ENCODE measurements at regions not wholly inside any gene's neighbourhood (a gene's known extent, or its start where the extent isn't known, plus 50 kb on each side); places are given as distances from the start of the nearest gene placed in this dataset.
A peak's percentile ranks its signal among the peaks of the same experiment; 100 is the strongest.

DNA sequence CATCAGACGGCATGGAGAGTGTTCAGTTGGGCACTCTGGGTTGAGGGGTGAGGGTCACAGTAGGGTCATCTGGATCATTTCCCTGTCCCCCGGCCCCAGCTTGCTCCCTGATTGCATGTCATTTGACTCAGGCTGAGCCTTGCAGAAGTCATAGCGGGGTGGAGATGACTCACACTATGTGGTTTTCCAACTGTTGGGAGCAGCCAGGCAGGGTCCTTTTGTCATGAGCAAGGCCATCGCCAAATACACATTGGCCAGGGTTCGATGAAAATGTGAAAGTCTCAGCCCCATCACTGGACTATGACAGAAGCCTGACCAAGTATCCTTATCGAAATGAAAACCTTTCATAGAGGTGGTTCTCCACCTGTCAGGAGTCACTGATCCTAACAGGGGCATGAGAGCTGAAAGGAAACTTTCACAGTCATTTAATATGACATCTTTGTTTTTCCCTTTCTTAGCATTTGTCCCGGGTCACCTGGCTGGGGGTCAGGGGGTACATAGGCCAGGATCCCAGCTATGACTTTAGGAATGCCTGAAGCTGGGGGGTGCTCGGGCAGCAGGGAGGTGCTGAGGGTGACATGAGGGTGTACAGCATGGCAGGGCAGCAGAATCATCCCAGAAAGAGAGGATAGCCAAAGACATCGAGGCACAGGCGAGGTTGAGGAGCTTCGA, 70.2 kb upstream of the CD93 start (continued):
- TF ChIP-seq, protein P1, sequence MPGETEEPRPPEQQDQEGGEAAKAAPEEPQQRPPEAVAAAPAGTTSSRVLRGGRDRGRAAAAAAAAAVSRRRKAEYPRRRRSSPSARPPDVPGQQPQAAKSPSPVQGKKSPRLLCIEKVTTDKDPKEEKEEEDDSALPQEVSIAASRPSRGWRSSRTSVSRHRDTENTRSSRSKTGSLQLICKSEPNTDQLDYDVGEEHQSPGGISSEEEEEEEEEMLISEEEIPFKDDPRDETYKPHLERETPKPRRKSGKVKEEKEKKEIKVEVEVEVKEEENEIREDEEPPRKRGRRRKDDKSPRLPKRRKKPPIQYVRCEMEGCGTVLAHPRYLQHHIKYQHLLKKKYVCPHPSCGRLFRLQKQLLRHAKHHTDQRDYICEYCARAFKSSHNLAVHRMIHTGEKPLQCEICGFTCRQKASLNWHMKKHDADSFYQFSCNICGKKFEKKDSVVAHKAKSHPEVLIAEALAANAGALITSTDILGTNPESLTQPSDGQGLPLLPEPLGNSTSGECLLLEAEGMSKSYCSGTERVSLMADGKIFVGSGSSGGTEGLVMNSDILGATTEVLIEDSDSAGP (CRISPR knock-in tag; IDR thresholded peaks at IDR 0.05), result no peak
- TF ChIP-seq NCOA4 (IDR thresholded peaks at IDR 0.05; ENCODE audit: partially characterized antibody) (no peak), CREB5 (CRISPR knock-in tag; IDR thresholded peaks at IDR 0.05) (peak; percentile 70; the same call in 1 of the 2 replicates), SP1 (CRISPR knock-in tag; IDR thresholded peaks at IDR 0.05) (no peak), TRIM28 (IDR thresholded peaks at IDR 0.05) (no peak), NFRKB (IDR thresholded peaks at IDR 0.05; ENCODE audit: low read depth) (no peak; the same call in 1 of the 2 replicates), ERF (CRISPR knock-in tag; IDR thresholded peaks at IDR 0.05) (peak; percentile 76; the same call in 1 of the 2 replicates)

GRCh38 chr20:23155141-23155590, 69.0 kb upstream of the CD93 start:
- POLR2A ChIA-PET, result interaction anchor here (0.6 to 2.7 kb wide), 4 partner anchors 9 to 24 kb away, joined by 4 to 16 read pairs (median 6); no protein-coding TSS in a partner anchor
- no peaks in the 10 kb centered on the region for H4K20me1 ChIP-seq (replicated peaks; ENCODE audit: control insufficient read depth, insufficient read depth, low read length)
- H3K4me1 ChIP-seq (replicated peaks in 1 of 2; ENCODE audit: control insufficient read depth in 2 of 2, insufficient read depth in 2 of 2, low read length in 2 of 2), result peaks cover 58 to 89% of the 10 kb centered on the region in 2 experiments
- peak overlapping the region; percentile 35 for H3K4me2 ChIP-seq (ENCODE audit: insufficient read depth, low read length)
- 19% methylated on average over 7 of the region's 7 CpGs for WGBS (ENCODE audit: insufficient coverage, low coverage, missing lambda C conversion rate)
- DNase-seq (ENCODE audit: extremely low read depth in 1 of 4, low spot score in 3 of 4), result peak in 2 of 4 experiments; percentile 64 to 67
- BruUV-seq (replicated peaks), result no TSS peak
- in situ Hi-C loops (cut with MboI) (no loop called here), intact Hi-C loops (cut with micrococcal nuclease) (loop anchor here (5.0 kb wide), 1 partner anchor 103 kb away; no protein-coding TSS in a partner anchor)
- CTCF ChIA-PET (ENCODE audit: low intra/inter-chr PET ratio), result no interaction called here
- no peaks in the 10 kb centered on the region; the same call in 2 of the 3 replicates for H3K79me2 ChIP-seq (ENCODE audit: control insufficient read depth, insufficient read depth, low read length)
- no peaks in the 10 kb centered on the region for H3K9me1 ChIP-seq (ENCODE audit: control insufficient read depth, insufficient read depth, low read length)
- no peaks in the 10 kb centered on the region; the same call in 2 of the 3 replicates for H3K36me3 ChIP-seq (ENCODE audit: control insufficient read depth, insufficient read depth, low read length)
- peak overlapping the region in 1 of 2 experiments; percentile 38; a peak in 1 of 4 replicates for H3K9ac ChIP-seq (ENCODE audit: insufficient read depth in 1 of 2, low read depth in 2 of 2, low read length in 2 of 2)
- peak overlapping the region; percentile 81 for H3K27ac ChIP-seq (ENCODE audit: extremely low read depth, low read depth, low read length)
- ATAC-seq, result peak; percentile 20
- no peak overlapping the region for H3K4me3 ChIP-seq
- 0 out of 2 replicates have a peak overlapping the region, but pooled peaks have one; percentile 40 for H2AFZ ChIP-seq (ENCODE audit: low read depth, low read length)
- H3K9me3 ChIP-seq (replicated peaks; ENCODE audit: control insufficient read depth, insufficient read depth, low read depth, low read length), result no peaks in the 10 kb centered on the region
- H3K27me3 ChIP-seq (ENCODE audit: control insufficient read depth in 2 of 2, insufficient read depth in 2 of 2, low read length in 2 of 2), result no peaks in the 10 kb centered on the region
- no peak for FAIRE-seq
- TF ChIP-seq REST (IDR thresholded peaks at IDR 0.05; ENCODE audit: borderline replicate concordance) (peak; percentile 21; the same call in 1 of the 2 replicates), REST (CRISPR knock-in tag; IDR thresholded peaks at IDR 0.05; ENCODE audit: low read depth) (no peak), HDAC2 (IDR thresholded peaks at IDR 0.05) (no peak)
